Hepatocyte (in vitro differentiated cells): ENCODE measurements at regions not wholly inside any gene's neighbourhood (a gene's known extent, or its start where the extent isn't known, plus 50 kb on each side); places are given as distances from the start of the nearest gene placed in this dataset.

Source experiments
- CTCF ChIP-seq: fragments of 200-600 bp; sonication (generic); IDR thresholded peaks from 2 replicates; pipeline ENCODE4 v1.5.1; 2016; ENCODE audit warnings: antibody characterized with exemption, mild to moderate bottlenecking; ENCODE audit not compliant: poor library complexity
- EZH2 ChIP-seq: fragments of 200-600 bp; sonication (generic); IDR thresholded peaks from 2 replicates; pipeline ENCODE4 v1.6.1; 2016; ENCODE audit warnings: antibody characterized with exemption, mild to moderate bottlenecking, borderline replicate concordance

- TF ChIP-seq CTCF (no peak), EZH2 (no peak)
Observed at GRCh38 chr12:108017472-108018057, 111.5 kb upstream of the WSCD2 start.
